NCI-H187 treated with DMSO at 0.1 percent for 48 hours (cell line): ENCODE measurements at regions not wholly inside any gene's neighbourhood (a gene's known extent, or its start where the extent isn't known, plus 50 kb on each side); places are given as distances from the start of the nearest gene placed in this dataset.

Source experiments
- DNase-seq: peaks from one replicate; lab custom pipeline; 2025; lab: John Stamatoyannopoulos, UW

GRCh38 chr3:194738254-194739093 lies 52.8 kb downstream of the FAM43A start:
- DNase-seq = no peak

GRCh38 chr3:194739498-194740284 lies 54.0 kb downstream of the FAM43A start:
- no peak for DNase-seq

- no peak for DNase-seq
Measured at GRCh38 chr3:194740859-194741491, 55.3 kb downstream of the FAM43A start.

GRCh38 chr3:194741916-194742315 lies 56.2 kb downstream of the FAM43A start:
- DNase-seq = no peak

GRCh38 chr3:194744826-194745225 lies 59.1 kb downstream of the FAM43A start:
- no peak for DNase-seq

GRCh38 chr3:194745422-194746184 lies 59.9 kb downstream of the FAM43A start:
- no peak for DNase-seq

GRCh38 chr3:194748225-194748624 lies 62.5 kb downstream of the FAM43A start:
- DNase-seq = no peak

GRCh38 chr3:194749631-194750490 lies 64.2 kb downstream of the FAM43A start:
- DNase-seq = no peak

- DNase-seq = no peak
Measured at GRCh38 chr3:194750491-194750828, 64.8 kb downstream of the FAM43A start.

- DNase-seq = no peak
Measured at GRCh38 chr3:194755671-194756459, 70.2 kb downstream of the FAM43A start.

- no peak for DNase-seq
Measured at GRCh38 chr3:194756460-194756779, 70.7 kb downstream of the FAM43A start.

- no peak for DNase-seq
Measured at GRCh38 chr3:194756791-194757325, 71.2 kb downstream of the FAM43A start.

GRCh38 chr3:194757647-194758061 lies 72.0 kb downstream of the FAM43A start:
- DNase-seq = no peak

GRCh38 chr3:194758716-194759115 lies 73.0 kb downstream of the FAM43A start:
- DNase-seq = no peak

- no peak for DNase-seq
Measured at GRCh38 chr3:194760494-194761137, 74.9 kb downstream of the FAM43A start.

- peak; percentile 23 for DNase-seq
Measured at GRCh38 chr3:194761384-194761783, 75.7 kb downstream of the FAM43A start.

GRCh38 chr3:194766845-194767244 lies 81.2 kb downstream of the FAM43A start:
- no peak for DNase-seq

GRCh38 chr3:194767446-194768207 lies 81.9 kb downstream of the FAM43A start:
- no peak for DNase-seq

- DNase-seq = no peak
Measured at GRCh38 chr3:194768586-194768985, 82.9 kb downstream of the FAM43A start.
